HEK293 (cell line): ENCODE measurements at regions not wholly inside any gene's neighbourhood (a gene's known extent, or its start where the extent isn't known, plus 50 kb on each side); places are given as distances from the start of the nearest gene placed in this dataset.

Experiments used
- CTCF ChIA-PET: fragments of 350-600 bp; formaldehyde crosslinking; extraction: SDS; loops from one replicate; lab custom pipeline; 2021; ENCODE audit warnings: antibody characterized with exemption; lab: Yijun Ruan, JAX
- POLR2A ChIA-PET: fragments of 300-600 bp; formaldehyde crosslinking; extraction: SDS; loops from one replicate; lab custom pipeline; 2020; ENCODE audit warnings: antibody characterized with exemption, inconsistent platforms; lab: Yijun Ruan, JAX
- H3K27ac ChIP-seq: fragments of 200-500 bp; sonication (Bioruptor generic); 2 replicates; pipeline ENCODE4 v1.5.1; 2014; ENCODE audit warnings: low read depth, low read length, control low read depth, inconsistent platforms; ENCODE audit errors: extremely low read depth
- H3K36me3 ChIP-seq, 2 experiments: fragments of 200-500 bp in 1 of 2; sonication (Bioruptor generic) in 1 of 2; 1 replicate in 1 of 2; 2 replicates in 1 of 2; pipeline ENCODE4 v1.5.1; 2014 to 2017; ENCODE audit warnings: inconsistent platforms in 2 of 2, low read length in 2 of 2; ENCODE audit not compliant: control insufficient read depth in 2 of 2, insufficient read depth in 1 of 2
- H3K4me1 ChIP-seq: fragments of 200-500 bp; sonication (Bioruptor generic); 2 replicates; pipeline ENCODE4 v1.5.1; 2014; ENCODE audit warnings: mild to moderate bottlenecking, low read length, inconsistent platforms; ENCODE audit not compliant: control insufficient read depth, insufficient read depth
- H3K4me3 ChIP-seq: 2 replicates; pipeline ENCODE4 v1.5.1; 2011; ENCODE audit warnings: low read depth, mild to moderate bottlenecking, control low read depth, low read length, moderate library complexity
- H3K9me3 ChIP-seq: fragments of 200-500 bp; sonication (Bioruptor generic); 2 replicates; pipeline ENCODE4 v1.5.1; 2014; ENCODE audit warnings: low read depth, low read length, inconsistent platforms; ENCODE audit not compliant: control insufficient read depth, insufficient read depth
- HOXD13 ChIP-seq: sonication (generic); formaldehyde crosslinking; IDR thresholded peaks from 2 replicates; pipeline ENCODE4 v1.8.0; 2022; ENCODE audit warnings: missing genetic modification reagents, borderline replicate concordance
- INSM2 ChIP-seq: fragments of 450-650 bp; formaldehyde crosslinking; IDR thresholded peaks from 2 replicates; pipeline ENCODE4 v1.5.1; 2016; ENCODE audit warnings: missing biosample characterization, missing genetic modification characterization
- KLF16 ChIP-seq: fragments of 450-650 bp; formaldehyde crosslinking; IDR thresholded peaks from 2 replicates; pipeline ENCODE4 v1.5.1; 2017; ENCODE audit warnings: missing biosample characterization, missing genetic modification characterization
- REPIN1 ChIP-seq: fragments of 450-650 bp; formaldehyde crosslinking; IDR thresholded peaks from 2 replicates; pipeline ENCODE4 v1.5.1; 2017; ENCODE audit warnings: missing biosample characterization, missing genetic modification characterization, low read depth
- SALL2 ChIP-seq: fragments of 450-650 bp; formaldehyde crosslinking; IDR thresholded peaks from 2 replicates; pipeline ENCODE4 v1.5.0; 2017; ENCODE audit warnings: missing biosample characterization, mild to moderate bottlenecking, missing genetic modification characterization, borderline replicate concordance
- ZBTB26 ChIP-seq: fragments of 450-650 bp; formaldehyde crosslinking; optimal IDR thresholded peaks from 2 replicates; pipeline ENCODE3; 2016; ENCODE audit warnings: missing biosample characterization, mild to moderate bottlenecking, missing genetic modification characterization
- ZNF133 ChIP-seq: fragments of 450-650 bp; formaldehyde crosslinking; IDR thresholded peaks from 2 replicates; pipeline ENCODE4 v1.5.1; 2016; ENCODE audit warnings: missing biosample characterization, missing genetic modification characterization
- ZNF211 ChIP-seq: fragments of 450-650 bp; formaldehyde crosslinking; IDR thresholded peaks from 2 replicates; pipeline ENCODE4 v1.5.1; 2016; ENCODE audit warnings: low read depth, missing biosample characterization, missing genetic modification characterization
- ZNF239 ChIP-seq: fragments of 450-650 bp; formaldehyde crosslinking; IDR thresholded peaks from 2 replicates; pipeline ENCODE4 v1.5.1; 2016; ENCODE audit warnings: missing biosample characterization, missing genetic modification characterization
- ZNF426 ChIP-seq: fragments of 450-650 bp; formaldehyde crosslinking; IDR thresholded peaks from 2 replicates; pipeline ENCODE4 v1.5.1; 2017; ENCODE audit warnings: missing biosample characterization, missing genetic modification characterization, mild to moderate bottlenecking, inconsistent platforms, moderate library complexity
- ZNF501 ChIP-seq: fragments of 450-650 bp; formaldehyde crosslinking; IDR thresholded peaks from 2 replicates; pipeline ENCODE4 v1.5.1; 2016; ENCODE audit warnings: missing biosample characterization, missing genetic modification characterization
- ZNF510 ChIP-seq: fragments of 450-650 bp; formaldehyde crosslinking; IDR thresholded peaks from 2 replicates; pipeline ENCODE4 v1.5.1; 2018; ENCODE audit warnings: mild to moderate bottlenecking, missing genetic modification characterization, missing biosample characterization; ENCODE audit not compliant: insufficient replicate concordance
- ZNF639 ChIP-seq: fragments of 450-650 bp; formaldehyde crosslinking; IDR thresholded peaks from 2 replicates; pipeline ENCODE4 v1.5.1; 2016; ENCODE audit warnings: missing biosample characterization, missing genetic modification characterization
- ZNF664 ChIP-seq: fragments of 450-650 bp; formaldehyde crosslinking; IDR thresholded peaks from 2 replicates; pipeline ENCODE4 v1.5.1; 2016; ENCODE audit warnings: missing biosample characterization, missing genetic modification characterization
- ZNF791 ChIP-seq: fragments of 450-650 bp; formaldehyde crosslinking; IDR thresholded peaks from 2 replicates; pipeline ENCODE4 v1.5.1; 2016; ENCODE audit warnings: missing biosample characterization, missing genetic modification characterization
- ZXDB ChIP-seq: fragments of 450-650 bp; formaldehyde crosslinking; IDR thresholded peaks from 2 replicates; pipeline ENCODE4 v1.5.1; 2016; ENCODE audit warnings: missing biosample characterization, missing genetic modification characterization
- TF ChIP-seq, protein P1 (sequence below): fragments of 450-650 bp; formaldehyde crosslinking; IDR thresholded peaks from 2 replicates; pipeline ENCODE4 v1.5.1; 2016; ENCODE audit warnings: missing biosample characterization, missing genetic modification characterization
- TF ChIP-seq, protein P2 (sequence below): fragments of 450-650 bp; formaldehyde crosslinking; IDR thresholded peaks from 2 replicates; pipeline ENCODE4 v1.5.1; 2016; ENCODE audit warnings: missing biosample characterization, missing genetic modification characterization, borderline replicate concordance

DNA sequence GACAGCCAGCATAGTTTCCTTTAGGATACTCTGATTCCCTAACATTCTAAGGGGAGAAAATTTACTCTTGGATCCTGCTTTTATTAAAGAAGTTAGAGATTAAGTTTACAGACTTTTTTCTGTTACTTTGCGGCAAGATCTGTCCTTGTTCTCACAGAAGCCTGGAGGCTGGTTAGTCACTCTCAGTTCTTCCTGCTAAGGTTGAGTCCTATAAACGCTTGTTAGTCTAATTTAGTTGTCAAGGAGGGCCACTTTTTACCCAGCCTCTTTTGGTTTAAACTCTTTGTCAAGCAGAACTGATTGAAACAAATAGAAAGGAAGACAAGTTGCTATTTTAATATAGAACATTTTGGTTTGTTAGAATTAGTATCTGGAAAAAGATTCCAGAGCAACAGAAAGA lies 89.7 kb downstream of the C21orf91 start:
- no peak overlapping the region for H3K27ac ChIP-seq
- CTCF ChIA-PET = no interaction called here
- no peak overlapping the region for H3K4me3 ChIP-seq
- no peaks in the 10 kb centered on the region for H3K9me3 ChIP-seq
- H3K36me3 ChIP-seq = no peaks in the 10 kb centered on the region
- POLR2A ChIA-PET = no interaction called here
- H3K4me1 ChIP-seq = no peaks in the 10 kb centered on the region
- TF ChIP-seq ZNF664 (no peak), ZNF239 (tag by site-specific recombination) (no peak)

DNA sequence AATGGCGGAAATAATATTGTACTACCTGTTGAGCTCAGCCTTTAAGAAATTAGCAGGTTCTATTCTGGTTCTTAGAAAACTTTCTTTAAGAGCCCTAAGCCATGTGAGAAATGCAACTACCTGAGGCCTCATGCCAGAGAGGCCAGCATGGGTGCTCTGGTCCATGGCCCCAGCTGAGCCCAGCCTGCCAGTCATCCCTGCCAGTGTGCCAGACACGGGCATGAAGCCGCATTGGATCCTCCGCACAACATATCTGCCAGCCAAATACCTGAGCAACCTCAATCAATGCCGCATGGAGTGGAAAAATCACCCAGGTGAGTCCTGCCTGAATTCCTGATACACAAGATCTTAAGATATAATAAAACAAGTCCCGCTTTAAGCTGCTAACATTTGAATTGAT lies 91.8 kb downstream of the C21orf91 start:
- CTCF ChIA-PET = no interaction called here
- Histone ChIP-seq H3K9me3 (no peaks in the 10 kb centered on the region), H3K4me3 (no peak overlapping the region)
- TF ChIP-seq ZNF211 (tag by site-specific recombination) (no peak), KLF16 (tag by site-specific recombination) (no peak), ZNF133 (no peak), ZXDB (tag by site-specific recombination) (no peak), SALL2 (no peak), INSM2 (tag by site-specific recombination) (no peak), ZNF426 (tag by site-specific recombination) (no peak), ZNF501 (no peak), ZBTB26 (tag by site-specific recombination) (no peak), ZNF791 (no peak), HOXD13 (no peak), REPIN1 (tag by site-specific recombination) (no peak)
- TF ChIP-seq, protein P1, sequence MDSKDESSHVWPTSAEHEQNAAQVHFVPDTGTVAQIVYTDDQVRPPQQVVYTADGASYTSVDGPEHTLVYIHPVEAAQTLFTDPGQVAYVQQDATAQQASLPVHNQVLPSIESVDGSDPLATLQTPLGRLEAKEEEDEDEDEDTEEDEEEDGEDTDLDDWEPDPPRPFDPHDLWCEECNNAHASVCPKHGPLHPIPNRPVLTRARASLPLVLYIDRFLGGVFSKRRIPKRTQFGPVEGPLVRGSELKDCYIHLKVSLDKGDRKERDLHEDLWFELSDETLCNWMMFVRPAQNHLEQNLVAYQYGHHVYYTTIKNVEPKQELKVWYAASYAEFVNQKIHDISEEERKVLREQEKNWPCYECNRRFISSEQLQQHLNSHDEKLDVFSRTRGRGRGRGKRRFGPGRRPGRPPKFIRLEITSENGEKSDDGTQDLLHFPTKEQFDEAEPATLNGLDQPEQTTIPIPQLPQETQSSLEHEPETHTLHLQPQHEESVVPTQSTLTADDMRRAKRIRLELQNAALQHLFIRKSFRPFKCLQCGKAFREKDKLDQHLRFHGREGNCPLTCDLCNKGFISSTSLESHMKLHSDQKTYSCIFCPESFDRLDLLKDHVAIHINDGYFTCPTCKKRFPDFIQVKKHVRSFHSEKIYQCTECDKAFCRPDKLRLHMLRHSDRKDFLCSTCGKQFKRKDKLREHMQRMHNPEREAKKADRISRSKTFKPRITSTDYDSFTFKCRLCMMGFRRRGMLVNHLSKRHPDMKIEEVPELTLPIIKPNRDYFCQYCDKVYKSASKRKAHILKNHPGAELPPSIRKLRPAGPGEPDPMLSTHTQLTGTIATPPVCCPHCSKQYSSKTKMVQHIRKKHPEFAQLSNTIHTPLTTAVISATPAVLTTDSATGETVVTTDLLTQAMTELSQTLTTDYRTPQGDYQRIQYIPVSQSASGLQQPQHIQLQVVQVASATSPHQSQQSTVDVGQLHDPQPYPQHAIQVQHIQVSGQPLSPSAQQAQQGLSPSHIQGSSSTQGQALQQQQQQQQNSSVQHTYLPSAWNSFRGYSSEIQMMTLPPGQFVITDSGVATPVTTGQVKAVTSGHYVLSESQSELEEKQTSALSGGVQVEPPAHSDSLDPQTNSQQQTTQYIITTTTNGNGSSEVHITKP = no peak
- TF ChIP-seq, all 188 proteins: peak for 0
- POLR2A ChIA-PET = no interaction called here
- no peaks in the 10 kb centered on the region for H3K36me3 ChIP-seq
- H3K4me1 ChIP-seq = no peaks in the 10 kb centered on the region
- H3K27ac ChIP-seq = no peak overlapping the region

DNA sequence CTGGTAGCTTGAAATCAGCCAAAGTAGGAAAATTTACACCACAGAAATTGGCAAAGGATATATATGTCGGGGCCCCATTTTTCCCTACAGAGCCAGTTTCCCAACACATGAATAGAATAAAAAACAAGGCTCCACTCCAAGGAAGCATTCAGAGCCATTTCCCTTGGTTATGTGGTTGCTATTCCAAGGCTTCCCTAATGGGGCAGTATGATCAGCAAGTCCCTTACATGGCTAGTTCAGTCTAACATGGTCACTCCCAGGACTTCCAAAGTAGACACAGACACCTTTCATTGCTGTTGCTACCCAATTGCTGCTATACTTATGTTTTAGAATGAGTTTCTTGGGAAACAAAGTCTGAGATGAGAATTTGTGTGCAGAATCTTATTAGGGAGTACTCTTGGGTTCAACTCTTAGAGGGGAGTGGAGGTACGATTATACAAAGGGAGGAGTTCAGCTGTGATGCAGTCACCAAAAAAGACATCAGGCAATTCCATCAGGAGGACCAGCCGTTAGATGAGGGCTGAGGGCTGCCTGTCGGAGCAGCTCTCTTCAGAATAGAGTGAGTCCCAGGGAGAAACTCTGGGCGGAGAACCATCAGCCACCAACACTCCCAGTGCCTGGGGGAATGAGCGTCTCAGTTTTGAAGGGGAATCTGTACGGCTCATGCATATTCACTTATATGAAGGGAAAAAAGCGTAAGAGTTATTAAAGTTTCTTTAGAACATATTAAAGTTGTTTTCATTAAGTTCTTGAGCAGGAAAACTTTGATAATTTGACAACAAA lies 92.9 kb downstream of the C21orf91 start:
- Histone ChIP-seq H3K27ac (no peak overlapping the region), H3K36me3 (no peaks in the 10 kb centered on the region), H3K4me1 (no peaks in the 10 kb centered on the region), H3K4me3 (no peak overlapping the region), H3K9me3 (no peaks in the 10 kb centered on the region)
- POLR2A ChIA-PET = no interaction called here
- CTCF ChIA-PET = interaction anchor here (0.6 to 1.6 kb wide), 6 partner anchors 11 to 765 kb away, joined by 3 to 6 read pairs (median 3); no protein-coding TSS in a partner anchor
- TF ChIP-seq ZNF510 (tag by site-specific recombination) (no peak), ZNF639 (no peak)
- TF ChIP-seq, protein P2, sequence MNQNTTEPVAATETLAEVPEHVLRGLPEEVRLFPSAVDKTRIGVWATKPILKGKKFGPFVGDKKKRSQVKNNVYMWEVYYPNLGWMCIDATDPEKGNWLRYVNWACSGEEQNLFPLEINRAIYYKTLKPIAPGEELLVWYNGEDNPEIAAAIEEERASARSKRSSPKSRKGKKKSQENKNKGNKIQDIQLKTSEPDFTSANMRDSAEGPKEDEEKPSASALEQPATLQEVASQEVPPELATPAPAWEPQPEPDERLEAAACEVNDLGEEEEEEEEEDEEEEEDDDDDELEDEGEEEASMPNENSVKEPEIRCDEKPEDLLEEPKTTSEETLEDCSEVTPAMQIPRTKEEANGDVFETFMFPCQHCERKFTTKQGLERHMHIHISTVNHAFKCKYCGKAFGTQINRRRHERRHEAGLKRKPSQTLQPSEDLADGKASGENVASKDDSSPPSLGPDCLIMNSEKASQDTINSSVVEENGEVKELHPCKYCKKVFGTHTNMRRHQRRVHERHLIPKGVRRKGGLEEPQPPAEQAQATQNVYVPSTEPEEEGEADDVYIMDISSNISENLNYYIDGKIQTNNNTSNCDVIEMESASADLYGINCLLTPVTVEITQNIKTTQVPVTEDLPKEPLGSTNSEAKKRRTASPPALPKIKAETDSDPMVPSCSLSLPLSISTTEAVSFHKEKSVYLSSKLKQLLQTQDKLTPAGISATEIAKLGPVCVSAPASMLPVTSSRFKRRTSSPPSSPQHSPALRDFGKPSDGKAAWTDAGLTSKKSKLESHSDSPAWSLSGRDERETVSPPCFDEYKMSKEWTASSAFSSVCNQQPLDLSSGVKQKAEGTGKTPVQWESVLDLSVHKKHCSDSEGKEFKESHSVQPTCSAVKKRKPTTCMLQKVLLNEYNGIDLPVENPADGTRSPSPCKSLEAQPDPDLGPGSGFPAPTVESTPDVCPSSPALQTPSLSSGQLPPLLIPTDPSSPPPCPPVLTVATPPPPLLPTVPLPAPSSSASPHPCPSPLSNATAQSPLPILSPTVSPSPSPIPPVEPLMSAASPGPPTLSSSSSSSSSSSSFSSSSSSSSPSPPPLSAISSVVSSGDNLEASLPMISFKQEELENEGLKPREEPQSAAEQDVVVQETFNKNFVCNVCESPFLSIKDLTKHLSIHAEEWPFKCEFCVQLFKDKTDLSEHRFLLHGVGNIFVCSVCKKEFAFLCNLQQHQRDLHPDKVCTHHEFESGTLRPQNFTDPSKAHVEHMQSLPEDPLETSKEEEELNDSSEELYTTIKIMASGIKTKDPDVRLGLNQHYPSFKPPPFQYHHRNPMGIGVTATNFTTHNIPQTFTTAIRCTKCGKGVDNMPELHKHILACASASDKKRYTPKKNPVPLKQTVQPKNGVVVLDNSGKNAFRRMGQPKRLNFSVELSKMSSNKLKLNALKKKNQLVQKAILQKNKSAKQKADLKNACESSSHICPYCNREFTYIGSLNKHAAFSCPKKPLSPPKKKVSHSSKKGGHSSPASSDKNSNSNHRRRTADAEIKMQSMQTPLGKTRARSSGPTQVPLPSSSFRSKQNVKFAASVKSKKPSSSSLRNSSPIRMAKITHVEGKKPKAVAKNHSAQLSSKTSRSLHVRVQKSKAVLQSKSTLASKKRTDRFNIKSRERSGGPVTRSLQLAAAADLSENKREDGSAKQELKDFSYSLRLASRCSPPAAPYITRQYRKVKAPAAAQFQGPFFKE (tag by site-specific recombination) = no peak
